PFSK-1 (cell line): ENCODE measurements at regions not wholly inside any gene's neighbourhood (a gene's known extent, or its start where the extent isn't known, plus 50 kb on each side); places are given as distances from the start of the nearest gene placed in this dataset.

Experiments
- FOXP2 ChIP-seq: optimal IDR thresholded peaks from 2 replicates; pipeline ENCODE3; 2011; ENCODE audit warnings: borderline replicate concordance, control low read depth, inconsistent platforms; ENCODE audit not compliant: insufficient read depth; ENCODE audit errors: extremely low read length, extremely low read depth
- POLR2AphosphoS5 ChIP-seq: IDR thresholded peaks from 2 replicates; pipeline ENCODE4 v1.6.1; 2012; ENCODE audit warnings: low read depth, mild to moderate bottlenecking, control low read depth, low read length, moderate library complexity
- SIN3A ChIP-seq: IDR thresholded peaks from 2 replicates; pipeline ENCODE4 v1.6.1; 2012; ENCODE audit warnings: mild to moderate bottlenecking, low read length, moderate library complexity, borderline replicate concordance; ENCODE audit not compliant: insufficient read depth
- TAF1 ChIP-seq: IDR thresholded peaks from 2 replicates; pipeline ENCODE4 v1.6.1; 2012; ENCODE audit warnings: low read length, control low read depth, borderline replicate concordance; ENCODE audit not compliant: insufficient read depth
- TF ChIP-seq, protein P1 (sequence below), 2 experiments: IDR thresholded peaks; 2 replicates each; pipeline versions ENCODE4 v1.6.1 to v1.8.0; 2011 to 2012; ENCODE audit warnings: low read depth in 2 of 2, low read length in 2 of 2, control low read depth in 1 of 2, inconsistent platforms in 1 of 2, mild to moderate bottlenecking in 1 of 2, moderate library complexity in 1 of 2; ENCODE audit not compliant: insufficient read depth in 1 of 2

DNA sequence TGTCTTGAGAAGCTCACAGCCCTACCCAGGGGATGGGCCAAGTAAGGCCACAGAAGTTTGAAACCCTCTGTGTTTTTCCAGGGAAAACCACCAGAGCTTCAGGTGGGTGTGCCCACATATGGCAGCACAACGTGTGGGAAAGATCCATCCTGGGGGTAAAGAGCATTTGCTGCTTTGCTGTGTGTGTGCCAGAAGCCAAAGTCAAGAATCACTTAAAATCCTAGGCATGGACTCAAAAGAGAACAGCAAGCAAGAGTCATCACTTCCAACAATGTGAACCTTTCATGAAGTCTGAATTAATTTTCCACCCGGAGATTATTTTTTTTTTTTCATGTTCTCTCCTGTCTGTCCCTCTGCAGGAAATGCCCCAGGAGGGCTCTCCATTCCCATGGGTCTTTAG is 308.2 kb upstream of the SGK1 start:
- TF ChIP-seq POLR2AphosphoS5 (no peak), SIN3A (no peak), TAF1 (no peak), FOXP2 (no peak)
- TF ChIP-seq, protein P1, sequence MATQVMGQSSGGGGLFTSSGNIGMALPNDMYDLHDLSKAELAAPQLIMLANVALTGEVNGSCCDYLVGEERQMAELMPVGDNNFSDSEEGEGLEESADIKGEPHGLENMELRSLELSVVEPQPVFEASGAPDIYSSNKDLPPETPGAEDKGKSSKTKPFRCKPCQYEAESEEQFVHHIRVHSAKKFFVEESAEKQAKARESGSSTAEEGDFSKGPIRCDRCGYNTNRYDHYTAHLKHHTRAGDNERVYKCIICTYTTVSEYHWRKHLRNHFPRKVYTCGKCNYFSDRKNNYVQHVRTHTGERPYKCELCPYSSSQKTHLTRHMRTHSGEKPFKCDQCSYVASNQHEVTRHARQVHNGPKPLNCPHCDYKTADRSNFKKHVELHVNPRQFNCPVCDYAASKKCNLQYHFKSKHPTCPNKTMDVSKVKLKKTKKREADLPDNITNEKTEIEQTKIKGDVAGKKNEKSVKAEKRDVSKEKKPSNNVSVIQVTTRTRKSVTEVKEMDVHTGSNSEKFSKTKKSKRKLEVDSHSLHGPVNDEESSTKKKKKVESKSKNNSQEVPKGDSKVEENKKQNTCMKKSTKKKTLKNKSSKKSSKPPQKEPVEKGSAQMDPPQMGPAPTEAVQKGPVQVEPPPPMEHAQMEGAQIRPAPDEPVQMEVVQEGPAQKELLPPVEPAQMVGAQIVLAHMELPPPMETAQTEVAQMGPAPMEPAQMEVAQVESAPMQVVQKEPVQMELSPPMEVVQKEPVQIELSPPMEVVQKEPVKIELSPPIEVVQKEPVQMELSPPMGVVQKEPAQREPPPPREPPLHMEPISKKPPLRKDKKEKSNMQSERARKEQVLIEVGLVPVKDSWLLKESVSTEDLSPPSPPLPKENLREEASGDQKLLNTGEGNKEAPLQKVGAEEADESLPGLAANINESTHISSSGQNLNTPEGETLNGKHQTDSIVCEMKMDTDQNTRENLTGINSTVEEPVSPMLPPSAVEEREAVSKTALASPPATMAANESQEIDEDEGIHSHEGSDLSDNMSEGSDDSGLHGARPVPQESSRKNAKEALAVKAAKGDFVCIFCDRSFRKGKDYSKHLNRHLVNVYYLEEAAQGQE (IDR thresholded peaks at IDR 0.05; ENCODE audit: insufficient read depth in 1 of 2, low read depth in 2 of 2, low read length in 2 of 2) = no peak
